ENCODE measurements at regions not wholly inside any gene's neighbourhood (a gene's known extent, or its start where the extent isn't known, plus 50 kb on each side); places are given as distances from the start of the nearest gene placed in this dataset.

DNA sequence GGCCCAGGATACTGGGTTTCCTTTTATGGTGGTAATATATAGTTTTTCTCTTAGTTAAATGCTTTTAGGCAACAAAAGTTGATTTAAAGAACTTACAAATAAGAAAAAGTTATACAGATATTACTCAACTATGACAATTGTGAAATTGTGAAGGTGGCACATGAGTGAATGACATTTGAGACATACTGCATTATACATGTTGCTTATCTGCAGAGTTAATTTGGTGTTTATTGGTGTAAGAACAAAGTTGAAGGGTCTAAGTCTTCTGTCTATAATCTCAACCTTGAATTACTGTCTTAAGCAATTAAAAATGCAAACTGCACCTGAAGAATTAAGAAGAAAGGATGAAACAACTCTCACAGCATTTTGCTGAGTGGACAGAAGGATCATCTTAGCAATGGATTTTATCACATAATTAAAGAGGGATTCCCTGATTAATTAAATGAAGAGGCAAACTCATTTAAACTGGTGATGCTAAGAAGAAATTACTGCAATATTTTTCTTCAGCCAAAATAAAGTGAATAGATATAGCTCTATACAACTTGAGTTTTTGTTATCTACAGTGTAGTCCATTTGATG is 298.9 kb upstream of the TGFBR2 start (continued):
- no peak for TF ChIP-seq RNF2 (IDR thresholded peaks at IDR 0.05; ENCODE audit: borderline replicate concordance, low read depth, low read length, missing control alignments, poor library complexity, severe bottlenecking)
